Left lung (tissue), 4 donors: ENCODE measurements at regions not wholly inside any gene's neighbourhood (a gene's known extent, or its start where the extent isn't known, plus 50 kb on each side); places are given as distances from the start of the nearest gene placed in this dataset.
"Not testable (repeated sequence)": the region's sequence is repeated elsewhere in the genome, so short reads cannot be mapped to it uniquely, and the experiment has no call there.

Experiments used
- ATAC-seq: fragments of 200-7000 bp; cut with Tn5 transposase; one replicate; pipeline ENCODE4 v1.9.1; 2020; ENCODE audit warnings: moderate library complexity
- DNase-seq, 4 donors: peaks; one replicate each; pipeline ENCODE4 v3.0.0-alpha.2; 2013 to 2020
- H3K27ac ChIP-seq, 2 donors: fragments of 200-600 bp; sonication (generic) in 1 of 2; one replicate each; pipeline versions ENCODE4 v1.5.0 to v1.8.0; 2020 to 2021
- H3K27me3 ChIP-seq, 2 donors: fragments of 200-600 bp; sonication (generic) in 1 of 2; one replicate each; pipeline versions ENCODE4 v1.5.0 to v1.8.0; 2020 to 2021
- H3K36me3 ChIP-seq, 2 donors: fragments of 200-600 bp; sonication (generic) in 1 of 2; one replicate each; pipeline versions ENCODE4 v1.5.0 to v1.8.0; 2020 to 2021
- H3K4me1 ChIP-seq, 2 donors: fragments of 200-600 bp; one replicate each; pipeline ENCODE4 v1.8.0; 2021
- H3K4me3 ChIP-seq, 2 donors: fragments of 200-600 bp; sonication (generic) in 1 of 2; one replicate each; pipeline versions ENCODE4 v1.5.0 to v1.8.0; 2020 to 2021; ENCODE audit warnings: mild to moderate bottlenecking in 1 of 2
- H3K9me3 ChIP-seq, 2 donors: fragments of 200-600 bp; sonication (generic) in 1 of 2; one replicate each; pipeline versions ENCODE4 v1.5.0 to v1.8.0; 2020 to 2021
- CTCF ChIP-seq, 2 donors: fragments of 200-600 bp; sonication (generic) in 1 of 2; IDR thresholded peaks; one replicate each; pipeline versions ENCODE4 v1.5.0 to v1.8.0; 2021; ENCODE audit warnings: antibody characterized with exemption in 2 of 2
- intact Hi-C, 2 donors: fragments of 100-400 bp; cut with DNase I; formaldehyde crosslinking; loops; one replicate each; pipeline versions ENCODE4 v1.11.2 to v1.14.2; 2022
- donor health status: DM: no; HTN: yes; CAD: no.
- donor health status: DM: no; HTN: no; CAD: no.

- DNase-seq (no peak), ATAC-seq (no peak)
- no peaks in the 10 kb centered on the region for H3K9me3 ChIP-seq
- H3K4me1 ChIP-seq, result no peaks in the 10 kb centered on the region
- H3K4me3 ChIP-seq, result no peak overlapping the region
- no peaks in the 10 kb centered on the region for H3K36me3 ChIP-seq
- intact Hi-C loops, result no loop called here
- TF ChIP-seq CTCF (IDR thresholded peaks at IDR 0.05), result no peak
- no peaks in the 10 kb centered on the region for H3K27me3 ChIP-seq
- no peak overlapping the region for H3K27ac ChIP-seq
Observed at GRCh38 chr9:15069106-15069505, 158.9 kb upstream of the FREM1 start.

GRCh38 chr9:15068261-15068660, 158.0 kb upstream of the FREM1 start:
- ATAC-seq (no peak), DNase-seq (no peak)
- no peak for TF ChIP-seq CTCF (IDR thresholded peaks at IDR 0.05)
- no peaks in the 10 kb centered on the region for H3K9me3 ChIP-seq
- H3K27me3 ChIP-seq, result no peaks in the 10 kb centered on the region
- H3K4me1 ChIP-seq, result no peaks in the 10 kb centered on the region
- intact Hi-C loops, result no loop called here
- H3K36me3 ChIP-seq, result no peaks in the 10 kb centered on the region
- no peak overlapping the region for H3K4me3 ChIP-seq
- no peak overlapping the region for H3K27ac ChIP-seq

- intact Hi-C loops, result no loop called here
- TF ChIP-seq CTCF (IDR thresholded peaks at IDR 0.05), result no peak
- DNase-seq, result no peak
- Histone ChIP-seq H3K4me1 (no peaks in the 10 kb centered on the region), H3K36me3 (no peaks in the 10 kb centered on the region), H3K27me3 (no peaks in the 10 kb centered on the region), H3K4me3 (no peak overlapping the region), H3K9me3 (no peaks in the 10 kb centered on the region), H3K27ac (no peak overlapping the region)
- no peak for ATAC-seq
Observed at GRCh38 chr9:15059003-15059402, 148.8 kb upstream of the FREM1 start.

GRCh38 chr9:15058236-15058635, 148.0 kb upstream of the FREM1 start:
- Histone ChIP-seq H3K4me1 (no peaks in the 10 kb centered on the region), H3K27me3 (no peaks in the 10 kb centered on the region), H3K27ac (no peak overlapping the region), H3K36me3 (no peaks in the 10 kb centered on the region), H3K4me3 (no peak overlapping the region), H3K9me3 (no peaks in the 10 kb centered on the region)
- TF ChIP-seq CTCF (IDR thresholded peaks at IDR 0.05), result no peak
- intact Hi-C loops, result no loop called here
- peak in 2 of 4 donors; percentile 19 to 35 for DNase-seq
- ATAC-seq, result no peak

DNA sequence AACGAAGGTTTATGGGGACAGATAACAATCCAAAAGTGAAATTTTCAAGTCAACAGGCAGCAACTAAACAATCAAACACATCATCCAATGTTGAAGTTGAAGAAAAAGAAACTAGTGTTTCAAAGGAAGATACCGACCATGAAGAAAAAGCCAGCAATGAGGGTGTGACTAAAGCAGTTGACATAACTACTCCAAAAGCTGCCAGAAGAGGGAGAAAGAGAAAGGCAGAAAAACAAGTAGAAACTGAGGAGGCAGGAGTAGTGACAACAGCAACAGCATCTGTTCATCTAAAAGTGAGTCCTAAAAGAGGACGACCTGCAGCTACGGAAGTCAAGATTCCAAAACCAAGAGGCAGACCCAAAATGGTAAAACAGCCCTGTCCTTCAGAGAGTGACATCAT, 145.1 kb upstream of the FREM1 start:
- H3K9me3 ChIP-seq, ATAC-seq, H3K36me3 ChIP-seq, intact Hi-C loops, H3K4me3 ChIP-seq, DNase-seq, H3K27ac ChIP-seq, H3K4me1 ChIP-seq, H3K27me3 ChIP-seq: not testable (repeated sequence)

- no peak overlapping the region for H3K4me3 ChIP-seq
- ATAC-seq, result no peak
- intact Hi-C loops, result no loop called here
- no peak for DNase-seq
- H3K27me3 ChIP-seq, result no peaks in the 10 kb centered on the region
- TF ChIP-seq CTCF (IDR thresholded peaks at IDR 0.05), result no peak
- H3K4me1 ChIP-seq, result no peaks in the 10 kb centered on the region
- no peaks in the 10 kb centered on the region for H3K36me3 ChIP-seq
- no peaks in the 10 kb centered on the region for H3K9me3 ChIP-seq
- H3K27ac ChIP-seq, result no peak overlapping the region
Observed at GRCh38 chr9:15048772-15049171, 138.5 kb upstream of the FREM1 start.
